ENCODE measurements at regions not wholly inside any gene's neighbourhood (a gene's known extent, or its start where the extent isn't known, plus 50 kb on each side); places are given as distances from the start of the nearest gene placed in this dataset.

DNA sequence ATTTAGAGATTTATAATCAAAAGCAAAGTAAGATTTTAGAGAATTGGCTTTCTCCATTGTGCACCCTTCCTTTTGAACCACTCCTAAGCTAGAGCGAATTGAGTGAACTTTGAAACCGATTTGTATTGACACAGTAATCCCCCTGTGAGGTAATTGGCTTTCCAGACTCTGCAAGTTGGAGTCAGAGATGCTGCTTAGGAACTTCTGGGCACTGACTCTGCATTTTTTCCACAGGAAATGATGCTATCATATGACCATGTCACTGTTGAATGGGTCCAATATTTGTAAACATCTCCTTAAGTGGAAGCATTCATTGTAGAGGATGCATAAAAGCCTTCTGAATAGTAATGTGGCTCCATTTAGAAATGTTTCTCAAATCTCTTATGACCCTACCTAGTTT lies 394.4 kb upstream of the ZNF608 start:
- TF ChIP-seq, protein P1, sequence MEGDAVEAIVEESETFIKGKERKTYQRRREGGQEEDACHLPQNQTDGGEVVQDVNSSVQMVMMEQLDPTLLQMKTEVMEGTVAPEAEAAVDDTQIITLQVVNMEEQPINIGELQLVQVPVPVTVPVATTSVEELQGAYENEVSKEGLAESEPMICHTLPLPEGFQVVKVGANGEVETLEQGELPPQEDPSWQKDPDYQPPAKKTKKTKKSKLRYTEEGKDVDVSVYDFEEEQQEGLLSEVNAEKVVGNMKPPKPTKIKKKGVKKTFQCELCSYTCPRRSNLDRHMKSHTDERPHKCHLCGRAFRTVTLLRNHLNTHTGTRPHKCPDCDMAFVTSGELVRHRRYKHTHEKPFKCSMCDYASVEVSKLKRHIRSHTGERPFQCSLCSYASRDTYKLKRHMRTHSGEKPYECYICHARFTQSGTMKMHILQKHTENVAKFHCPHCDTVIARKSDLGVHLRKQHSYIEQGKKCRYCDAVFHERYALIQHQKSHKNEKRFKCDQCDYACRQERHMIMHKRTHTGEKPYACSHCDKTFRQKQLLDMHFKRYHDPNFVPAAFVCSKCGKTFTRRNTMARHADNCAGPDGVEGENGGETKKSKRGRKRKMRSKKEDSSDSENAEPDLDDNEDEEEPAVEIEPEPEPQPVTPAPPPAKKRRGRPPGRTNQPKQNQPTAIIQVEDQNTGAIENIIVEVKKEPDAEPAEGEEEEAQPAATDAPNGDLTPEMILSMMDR (conservative IDR thresholded peaks at IDR 0.05; ENCODE audit: low read depth, low read length), result no peak
- TF ChIP-seq EZH2phosphoT487 (IDR thresholded peaks at IDR 0.05; ENCODE audit: borderline replicate concordance, low read length) (no peak), EZH2 (IDR thresholded peaks at IDR 0.05; ENCODE audit: low read length, unreplicated experiment) (no peak)
